Breast epithelium (tissue), 4 donors: ENCODE measurements at regions not wholly inside any gene's neighbourhood (a gene's known extent, or its start where the extent isn't known, plus 50 kb on each side); places are given as distances from the start of the nearest gene placed in this dataset.

Source experiments
- DNase-seq, 2 donors: peaks; one replicate each; pipeline ENCODE4 v3.0.0-alpha.2; 2019; ENCODE audit warnings: low spot score in 2 of 2
- H3K27ac ChIP-seq, 2 donors: fragments of 200-600 bp; sonication (generic) in 1 of 2; one replicate each; pipeline ENCODE4 v1.5.1; 2016 to 2019; ENCODE audit warnings: mild to moderate bottlenecking in 1 of 2
- H3K27me3 ChIP-seq, 2 donors: fragments of 200-600 bp; sonication (generic) in 1 of 2; one replicate each; pipeline versions ENCODE4 v1.5.1 to v1.6.0; 2017 to 2019; ENCODE audit warnings: control low read depth in 1 of 2, mild to moderate bottlenecking in 1 of 2
- H3K36me3 ChIP-seq: fragments of 200-600 bp; one replicate; pipeline ENCODE4 v1.5.1; 2019
- H3K4me1 ChIP-seq, 2 donors: fragments of 200-600 bp; sonication (generic); one replicate each; pipeline ENCODE4 v1.5.1; 2016 to 2019; ENCODE audit warnings: control low read depth in 1 of 2
- H3K4me3 ChIP-seq, 3 donors: fragments of 200-600 bp; sonication (generic); 1 replicate in 2 of 3; 2 replicates in 1 of 3; pipeline ENCODE4 v1.5.1; 2016 to 2019; ENCODE audit warnings: mild to moderate bottlenecking in 3 of 3, moderate library complexity in 2 of 3
- H3K9me3 ChIP-seq, 2 donors: fragments of 200-600 bp; sonication (generic) in 1 of 2; one replicate each; pipeline ENCODE4 v1.5.1; 2016 to 2019; ENCODE audit warnings: control low read depth in 1 of 2
- CTCF ChIP-seq, 3 donors: fragments of 450-650 bp; IDR thresholded peaks; one replicate each; pipeline ENCODE4 v1.5.1; 2016 to 2017; ENCODE audit warnings: antibody characterized with exemption in 3 of 3, mild to moderate bottlenecking in 3 of 3, moderate library complexity in 3 of 3
- POLR2A ChIP-seq: fragments of 450-650 bp; IDR thresholded peaks from one replicate; pipeline ENCODE4 v1.6.1; 2016; ENCODE audit warnings: antibody characterized with exemption, mild to moderate bottlenecking, moderate library complexity
- POLR2AphosphoS5 ChIP-seq, 3 donors: sonication (generic); formaldehyde crosslinking; IDR thresholded peaks; one replicate each; pipeline ENCODE4 v1.6.1; 2017; ENCODE audit warnings: antibody characterized with exemption in 3 of 3
- intact Hi-C: fragments of 100-400 bp; cut with DNase I; formaldehyde crosslinking; loops from one replicate; pipeline ENCODE4 v1.15.1; 2023; ENCODE audit warnings: low total_unique reads

- TF ChIP-seq POLR2AphosphoS5 (IDR thresholded peaks at IDR 0.05) (no peak), POLR2A (no peak), CTCF (IDR thresholded peaks at IDR 0.05) (no peak)
- no peaks in the 10 kb centered on the region for H3K4me1 ChIP-seq
- H3K27ac ChIP-seq = no peak overlapping the region
- no peak for DNase-seq
- H3K36me3 ChIP-seq = no peaks in the 10 kb centered on the region
- H3K9me3 ChIP-seq = peaks cover 0 to 3% of the 10 kb centered on the region in 2 donors
- H3K4me3 ChIP-seq = no peak overlapping the region
- intact Hi-C loops = no loop called here
- no peaks in the 10 kb centered on the region for H3K27me3 ChIP-seq
Observed at GRCh38 chr22:22825213-22825593, 62.4 kb upstream of the IGLL5 start.

- H3K27ac ChIP-seq = no peak overlapping the region
- H3K36me3 ChIP-seq = no peaks in the 10 kb centered on the region
- intact Hi-C loops = no loop called here
- TF ChIP-seq POLR2AphosphoS5 (IDR thresholded peaks at IDR 0.05) (no peak), POLR2A (no peak)
- H3K9me3 ChIP-seq = peaks cover 0 to 16% of the 10 kb centered on the region in 2 donors
- no peaks in the 10 kb centered on the region for H3K27me3 ChIP-seq
- H3K4me3 ChIP-seq = no peak overlapping the region
- no peak for DNase-seq
- H3K4me1 ChIP-seq = no peaks in the 10 kb centered on the region
Observed at GRCh38 chr22:22827187-22827939, 60.3 kb upstream of the IGLL5 start.

- Histone ChIP-seq H3K4me1 (no peaks in the 10 kb centered on the region), H3K4me3 (no peak overlapping the region), H3K27ac (no peak overlapping the region), H3K36me3 (no peaks in the 10 kb centered on the region), H3K27me3 (no peaks in the 10 kb centered on the region), H3K9me3 (peaks cover 0 to 16% of the 10 kb centered on the region in 2 donors)
- intact Hi-C loops = no loop called here
- no peak for TF ChIP-seq POLR2AphosphoS5 (IDR thresholded peaks at IDR 0.05)
- TF ChIP-seq CTCF (IDR thresholded peaks at IDR 0.05) = no peak
- no peak for TF ChIP-seq POLR2A
- DNase-seq = no peak
Observed at GRCh38 chr22:22830193-22830592, 57.4 kb upstream of the IGLL5 start.

- Histone ChIP-seq H3K9me3 (peaks cover 0 to 16% of the 10 kb centered on the region in 2 donors), H3K36me3 (no peaks in the 10 kb centered on the region), H3K27ac (no peak overlapping the region), H3K4me1 (no peaks in the 10 kb centered on the region), H3K4me3 (no peak overlapping the region), H3K27me3 (no peaks in the 10 kb centered on the region)
- no peak for DNase-seq
- intact Hi-C loops = no loop called here
- no peak for TF ChIP-seq CTCF (IDR thresholded peaks at IDR 0.05)
- TF ChIP-seq POLR2A = no peak
- no peak for TF ChIP-seq POLR2AphosphoS5 (IDR thresholded peaks at IDR 0.05)
Observed at GRCh38 chr22:22830957-22831688, 56.5 kb upstream of the IGLL5 start.

- no peak overlapping the region for H3K27ac ChIP-seq
Observed at GRCh38 chr22:22833059-22833458, 54.6 kb upstream of the IGLL5 start.

More at GRCh38 chr22:22833059-22833458, 54.6 kb upstream of the IGLL5 start:
- Histone ChIP-seq H3K27me3 (no peaks in the 10 kb centered on the region), H3K4me1 (no peaks in the 10 kb centered on the region), H3K4me3 (no peak overlapping the region), H3K9me3 (peaks cover 0 to 16% of the 10 kb centered on the region in 2 donors), H3K36me3 (no peaks in the 10 kb centered on the region)
- TF ChIP-seq POLR2AphosphoS5 (IDR thresholded peaks at IDR 0.05) = no peak
- no peak for TF ChIP-seq CTCF (IDR thresholded peaks at IDR 0.05)
- no peak for TF ChIP-seq POLR2A
- intact Hi-C loops = no loop called here
- DNase-seq = no peak
